Endometrial microvascular endothelial cells (primary cell): ENCODE measurements at regions not wholly inside any gene's neighbourhood (a gene's known extent, or its start where the extent isn't known, plus 50 kb on each side); places are given as distances from the start of the nearest gene placed in this dataset.

ENCODE experiments used
- in situ Hi-C: cut with HindIII; loops from 2 replicates; pipeline ENCODE4 v1.10.0; 2017; ENCODE audit warnings: low sequenced_read_pairs, low pct_unique_long_range_greater_than_20kb; ENCODE audit errors: inconsistent ontology term

DNA sequence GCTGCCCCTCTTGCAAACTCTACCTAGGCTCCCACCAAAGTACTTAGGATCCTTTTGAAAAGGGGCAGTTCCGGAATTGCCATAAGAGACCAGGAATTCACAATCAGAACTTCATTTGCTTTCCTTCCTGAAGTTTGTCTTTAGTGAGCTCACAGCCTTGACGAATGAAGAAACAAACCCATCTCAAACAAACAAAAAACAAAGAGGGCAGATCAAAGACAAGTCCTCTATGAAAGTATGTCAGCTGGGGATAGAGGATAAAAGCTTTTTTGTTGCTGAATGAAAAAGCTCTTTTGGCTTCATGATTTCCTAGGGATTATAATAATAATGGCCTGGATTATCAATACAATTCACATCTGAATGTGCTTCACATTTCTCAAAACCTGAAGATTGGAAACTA is 357.9 kb upstream of the DUSP10 start:
- in situ Hi-C loops, result no loop called here

DNA sequence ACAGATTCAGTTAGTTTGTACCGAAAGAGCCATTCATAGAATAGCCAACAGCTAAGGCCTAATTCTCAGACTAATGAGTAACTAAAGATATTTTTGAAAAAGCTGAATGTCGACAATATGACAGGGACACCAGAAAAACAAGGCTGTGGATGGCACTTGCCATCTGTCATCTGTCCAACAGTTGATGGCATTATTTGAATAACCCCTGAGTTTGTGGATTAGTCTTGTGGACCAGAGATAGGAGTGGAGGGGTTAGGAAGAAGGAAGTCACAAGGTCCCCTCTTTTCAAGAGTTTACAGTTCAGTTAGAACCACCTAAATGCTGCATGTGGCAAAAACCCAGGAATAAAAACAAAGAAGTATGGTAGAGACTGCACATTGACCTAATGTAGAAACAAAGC is 356.5 kb upstream of the DUSP10 start:
- in situ Hi-C loops, result no loop called here

- in situ Hi-C loops, result no loop called here
Measured at GRCh38 chr1:222097588-222097987, 355.7 kb upstream of the DUSP10 start.

GRCh38 chr1:222096883-222097282 is 355.0 kb upstream of the DUSP10 start:
- in situ Hi-C loops, result no loop called here

- in situ Hi-C loops, result no loop called here
Measured at GRCh38 chr1:222096476-222096772, 354.5 kb upstream of the DUSP10 start.

DNA sequence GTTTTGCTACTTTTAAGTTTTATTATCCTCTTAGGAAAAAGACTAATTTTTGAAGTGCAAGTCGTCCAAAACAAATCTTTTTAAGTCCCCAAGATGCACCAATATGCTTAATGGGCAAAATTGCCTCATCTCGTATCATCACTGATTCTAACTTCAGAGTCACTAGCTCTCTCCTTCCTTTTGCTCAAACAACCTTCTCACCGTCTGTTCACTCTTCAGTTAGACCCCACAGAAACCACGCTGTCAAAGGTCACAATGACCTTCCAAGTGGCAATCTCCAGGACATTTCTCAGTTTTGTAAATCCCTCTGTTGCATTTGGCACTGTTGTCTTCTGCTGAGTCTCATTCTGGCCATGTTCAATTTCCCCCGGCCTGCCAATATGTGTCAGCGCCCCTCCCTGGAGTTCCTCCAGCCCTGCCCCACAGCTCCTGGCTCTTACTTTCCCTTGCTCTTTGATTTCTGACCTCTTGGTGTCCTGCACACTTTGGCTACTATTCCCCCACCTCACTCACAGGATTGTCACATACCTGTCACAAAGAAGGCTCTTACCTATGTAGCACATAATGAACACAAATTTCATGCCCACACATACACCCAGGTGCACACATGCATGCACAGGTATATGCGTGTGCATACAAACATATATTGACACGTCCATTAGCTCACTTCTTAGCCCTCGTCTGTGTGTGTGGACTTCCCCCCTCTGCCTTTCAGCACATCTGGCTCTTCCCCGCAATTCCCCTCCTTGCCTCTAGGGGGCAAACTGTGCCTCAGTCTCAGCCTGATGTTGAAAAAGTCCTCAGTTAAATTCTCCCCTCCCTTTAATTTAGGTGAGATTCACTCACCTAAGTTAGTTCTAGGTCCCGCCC is 354.0 kb upstream of the DUSP10 start:
- in situ Hi-C loops, result no loop called here

GRCh38 chr1:222093518-222093917 is 351.6 kb upstream of the DUSP10 start:
- in situ Hi-C loops, result no loop called here

- in situ Hi-C loops, result no loop called here
Measured at GRCh38 chr1:222090103-222090502, 348.2 kb upstream of the DUSP10 start.

DNA sequence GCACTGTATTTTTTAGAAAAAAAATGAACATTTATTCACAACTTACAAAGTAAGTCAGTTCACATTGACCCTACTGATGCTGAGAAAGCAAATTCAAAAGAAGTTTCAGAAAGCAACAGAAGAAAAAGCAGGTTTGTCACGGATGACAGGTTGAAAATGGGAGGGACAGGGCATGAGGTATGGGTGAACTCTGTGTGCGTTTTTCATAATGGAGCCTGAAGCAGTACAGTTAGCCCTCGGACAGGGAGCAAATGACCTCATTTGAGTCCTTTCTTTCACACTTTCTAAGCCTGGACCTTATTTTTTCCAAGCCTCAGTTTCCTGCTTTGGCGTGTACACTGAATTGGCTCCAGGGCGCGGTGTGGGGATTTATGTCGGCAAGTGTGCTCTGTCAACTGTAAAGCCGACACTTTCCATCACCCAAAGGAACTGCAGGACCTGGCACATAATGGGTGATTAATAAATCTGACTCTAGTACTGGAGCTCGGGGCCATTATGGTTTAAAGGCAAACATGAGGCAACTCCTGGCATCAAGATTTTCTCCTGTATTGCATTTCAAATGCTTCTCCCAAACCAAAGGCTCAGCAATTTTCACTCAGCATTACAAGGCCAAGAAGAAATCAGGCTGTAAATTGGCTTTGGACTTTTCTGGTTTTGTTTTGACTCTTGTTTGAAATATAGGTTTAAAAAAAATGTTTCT is 345.5 kb upstream of the DUSP10 start:
- in situ Hi-C loops, result no loop called here

GRCh38 chr1:222084996-222085395 is 343.1 kb upstream of the DUSP10 start:
- in situ Hi-C loops, result no loop called here

GRCh38 chr1:222084048-222084447 is 342.2 kb upstream of the DUSP10 start:
- in situ Hi-C loops, result no loop called here

DNA sequence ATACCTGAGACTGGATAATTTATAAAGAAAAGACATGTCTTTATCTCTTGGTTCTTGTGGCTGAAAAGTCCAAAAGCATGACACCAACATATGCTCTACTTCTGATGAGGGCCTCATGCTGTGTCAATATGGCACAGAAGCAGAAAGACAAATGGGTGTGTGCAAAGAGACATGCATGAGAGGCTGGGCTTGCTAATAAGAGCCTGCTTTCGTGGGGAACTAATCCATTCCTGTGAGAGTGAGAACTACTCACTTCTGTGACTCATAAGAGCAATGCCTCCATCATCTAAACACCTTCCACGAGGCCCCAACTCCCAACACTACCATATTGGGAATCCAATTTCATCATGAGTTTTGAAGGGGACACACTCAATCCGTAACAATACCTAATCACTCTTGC is 340.0 kb upstream of the DUSP10 start:
- in situ Hi-C loops, result no loop called here

GRCh38 chr1:222079566-222079965 is 337.7 kb upstream of the DUSP10 start:
- in situ Hi-C loops, result no loop called here

DNA sequence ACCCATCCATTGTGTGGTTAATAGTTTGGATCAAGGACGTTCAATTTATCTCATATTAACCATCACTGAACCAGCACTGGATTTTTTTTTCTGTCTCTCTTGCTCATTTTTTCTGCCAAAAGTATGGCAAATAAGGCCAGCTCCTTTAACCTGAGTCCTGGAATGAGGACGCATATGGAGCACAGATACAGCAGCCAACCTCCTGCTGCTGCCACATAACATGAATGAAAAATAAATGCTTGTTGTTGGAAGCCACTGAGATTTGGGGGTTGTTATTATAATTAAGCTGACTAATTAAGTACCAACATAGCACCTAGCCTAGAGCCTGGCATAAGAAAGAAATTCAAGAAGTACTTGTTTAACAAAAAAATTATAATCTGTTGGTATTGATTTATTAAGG is 335.3 kb upstream of the DUSP10 start:
- in situ Hi-C loops, result no loop called here

- in situ Hi-C loops, result no loop called here
Measured at GRCh38 chr1:222074317-222074716, 332.4 kb upstream of the DUSP10 start.

- in situ Hi-C loops, result no loop called here
Measured at GRCh38 chr1:222073307-222073995, 331.6 kb upstream of the DUSP10 start.

DNA sequence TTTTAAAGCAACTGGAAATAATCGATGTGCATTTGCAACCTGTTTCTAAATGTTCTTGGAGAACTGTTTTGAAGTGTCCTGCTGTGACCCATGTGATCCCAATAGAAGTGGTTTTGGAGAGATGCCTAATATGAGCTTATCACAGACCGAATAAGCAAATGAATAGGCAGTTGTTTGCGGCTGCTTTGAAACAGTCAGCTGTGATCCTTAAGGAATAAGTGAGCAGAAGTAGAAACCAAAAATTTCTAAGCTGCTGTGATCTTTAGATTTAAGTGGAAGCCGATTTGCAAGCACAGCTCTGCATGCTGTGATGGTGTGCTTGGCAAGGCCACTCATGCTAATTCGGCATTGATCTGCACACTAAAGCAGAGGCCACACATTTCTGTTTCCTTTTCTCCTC is 329.5 kb upstream of the DUSP10 start:
- in situ Hi-C loops, result no loop called here

DNA sequence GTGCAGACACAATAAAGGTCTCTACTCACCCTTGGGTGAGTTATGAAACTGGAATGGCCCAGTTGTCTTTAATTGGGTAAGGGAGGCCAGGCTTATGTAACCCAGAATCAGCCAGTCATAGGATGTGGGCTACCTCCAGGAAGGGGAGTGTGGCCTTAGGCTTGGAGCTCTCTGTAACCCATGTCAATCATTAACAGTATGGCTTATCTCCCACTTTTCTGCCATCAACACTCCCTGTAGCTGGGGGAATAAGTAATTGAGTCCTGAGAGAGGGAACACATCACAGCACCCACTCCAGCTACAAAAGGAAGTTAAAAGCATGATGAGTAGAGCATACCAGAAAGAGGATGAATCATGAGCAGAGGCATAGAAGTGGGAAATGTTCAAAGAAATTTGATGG is 327.0 kb upstream of the DUSP10 start:
- in situ Hi-C loops, result no loop called here

GRCh38 chr1:222068101-222068500 is 326.2 kb upstream of the DUSP10 start:
- in situ Hi-C loops, result no loop called here

DNA sequence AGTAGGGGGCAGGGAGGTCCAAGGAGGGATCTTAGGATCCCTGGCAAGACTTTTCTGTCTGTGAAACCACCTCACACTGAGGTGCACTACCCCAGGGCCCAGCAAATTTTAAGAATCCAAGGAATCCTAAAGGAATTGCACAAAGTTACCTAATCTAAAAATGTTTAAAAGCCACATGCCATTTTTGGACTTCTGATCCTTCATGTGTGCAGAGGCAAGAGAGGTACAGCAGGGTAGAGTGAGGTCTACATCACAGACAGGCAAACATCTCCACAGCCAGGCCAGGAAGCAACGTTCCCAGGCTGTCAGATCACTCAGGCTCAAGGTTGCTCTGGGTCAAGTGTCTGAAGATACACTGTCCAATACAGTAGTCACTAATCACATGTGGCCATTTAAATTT is 324.6 kb upstream of the DUSP10 start:
- in situ Hi-C loops, result no loop called here
